ENCODE measurements at regions not wholly inside any gene's neighbourhood (a gene's known extent, or its start where the extent isn't known, plus 50 kb on each side); places are given as distances from the start of the nearest gene placed in this dataset.

DNA sequence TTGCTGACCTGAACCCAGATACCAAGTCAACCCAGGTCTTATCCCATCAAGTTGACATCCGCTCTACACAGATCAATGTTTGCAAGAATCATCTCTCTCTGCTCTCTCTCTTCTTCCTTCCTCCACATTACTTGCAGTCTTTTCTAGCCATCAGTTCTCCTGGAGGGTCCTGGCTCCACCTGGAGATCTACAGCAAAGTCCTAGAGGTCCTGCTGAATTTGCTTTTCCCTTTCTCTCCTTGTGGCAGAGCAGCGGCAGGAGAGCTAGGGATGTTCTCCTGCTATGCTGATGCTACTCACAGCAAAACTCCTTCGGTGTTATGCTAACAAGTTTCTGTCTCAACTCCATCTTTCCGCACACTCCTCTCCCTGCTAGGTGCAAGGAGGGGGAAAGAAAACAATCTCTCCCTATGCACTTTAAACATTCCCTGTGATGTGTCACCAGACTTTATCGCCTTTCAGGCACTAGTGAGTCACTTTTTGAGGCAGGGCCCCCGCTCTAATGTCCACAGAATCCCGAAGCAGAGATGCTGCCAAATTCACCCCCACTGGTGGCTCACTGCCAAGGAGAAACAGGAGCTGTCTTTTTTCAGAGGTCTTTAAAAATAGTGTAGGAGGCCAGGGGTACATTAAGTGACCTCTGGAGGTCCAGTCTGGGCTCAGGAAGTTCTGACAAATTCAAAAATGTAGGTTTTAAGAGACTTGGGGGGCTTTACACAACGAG, 62.6 kb downstream of the FAM50B start (continued):
- TF ChIP-seq HDAC1 (IDR thresholded peaks at IDR 0.05) (peak in 1 of 2 experiments; percentile 57; a peak in 1 of 4 replicates), BCL6 (CRISPR knock-in tag; IDR thresholded peaks at IDR 0.05) (no peak), SNAPC5 (CRISPR knock-in tag; IDR thresholded peaks at IDR 0.05) (no peak), KLF1 (tag; IDR thresholded peaks at IDR 0.05) (no peak), TAF7 (tag; IDR thresholded peaks at IDR 0.05) (no peak), FOXK2 (conservative IDR thresholded peaks at IDR 0.05 in 1 of 2, IDR thresholded peaks at IDR 0.05 in 1 of 2; ENCODE audit: low read depth in 2 of 2) (0 out of 4 replicates have a peak, but pooled peaks of 1 of the 2 experiments have one; percentile 12), SMAD1 (IDR thresholded peaks at IDR 0.05; ENCODE audit: low read depth, low read length, partially characterized antibody) (peak; percentile 79), SAFB (IDR thresholded peaks at IDR 0.05; ENCODE audit: borderline replicate concordance, low read depth, low read length) (no peak), ZBED1 (IDR thresholded peaks at IDR 0.05) (no peak), FOS (IDR thresholded peaks at IDR 0.05; ENCODE audit: extremely low read depth, insufficient read length) (peak; percentile 46), HDAC3 (IDR thresholded peaks at IDR 0.05; ENCODE audit: borderline replicate concordance, partially characterized antibody) (peak; percentile 46), SOX6 (IDR thresholded peaks at IDR 0.05) (peak; percentile 55; the same call in 1 of the 2 replicates), DPF2 (IDR thresholded peaks at IDR 0.05) (peak; percentile 97), EP300 (IDR thresholded peaks at IDR 0.05; ENCODE audit: low read length) (peak; percentile 80; the same call in 1 of the 2 replicates), CREB1 (IDR thresholded peaks at IDR 0.05) (0 out of 2 replicates have a peak, but pooled peaks have one; percentile 24), CREB1 (CRISPR knock-in tag; IDR thresholded peaks at IDR 0.05) (peak; percentile 64; the same call in 1 of the 2 replicates), MGA (IDR thresholded peaks at IDR 0.05) (no peak), ZNF586 (CRISPR knock-in tag; conservative IDR thresholded peaks at IDR 0.05) (no peak), KDM1A (IDR thresholded peaks at IDR 0.05) (peak; percentile 88 to 90), NCOA1 (IDR thresholded peaks at IDR 0.05; ENCODE audit: low read depth) (peak; percentile 51; the same call in 1 of the 2 replicates)
